Fibroblast of upper back skin (primary cell): ENCODE measurements at regions not wholly inside any gene's neighbourhood (a gene's known extent, or its start where the extent isn't known, plus 50 kb on each side); places are given as distances from the start of the nearest gene placed in this dataset.
"Not testable (repeated sequence)": the region's sequence is repeated elsewhere in the genome, so short reads cannot be mapped to it uniquely, and the experiment has no call there.

Experiments
- DNase-seq: peaks from one replicate; pipeline ENCODE4 v3.0.0-alpha.2; 2013

DNA sequence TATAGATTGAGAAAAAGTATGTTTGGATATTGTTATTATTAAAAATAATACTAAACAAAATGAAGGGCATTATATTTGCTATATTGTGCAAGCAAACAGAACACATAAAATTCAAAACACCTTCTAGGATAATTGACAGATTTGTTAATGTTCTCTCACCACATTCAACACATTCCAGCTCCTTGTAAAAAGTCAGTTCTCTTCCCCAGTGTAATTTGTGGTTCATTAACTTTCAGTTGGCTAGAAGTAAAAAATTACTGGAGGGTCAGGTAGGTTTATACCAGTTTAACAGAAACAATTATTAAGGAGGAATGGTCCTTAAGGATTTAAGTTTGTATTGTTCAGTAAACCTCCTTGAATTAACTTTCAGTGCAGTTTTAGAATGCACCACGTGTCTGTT lies 1235.3 kb upstream of the ADGRL2 start:
- DNase-seq = no peak

DNA sequence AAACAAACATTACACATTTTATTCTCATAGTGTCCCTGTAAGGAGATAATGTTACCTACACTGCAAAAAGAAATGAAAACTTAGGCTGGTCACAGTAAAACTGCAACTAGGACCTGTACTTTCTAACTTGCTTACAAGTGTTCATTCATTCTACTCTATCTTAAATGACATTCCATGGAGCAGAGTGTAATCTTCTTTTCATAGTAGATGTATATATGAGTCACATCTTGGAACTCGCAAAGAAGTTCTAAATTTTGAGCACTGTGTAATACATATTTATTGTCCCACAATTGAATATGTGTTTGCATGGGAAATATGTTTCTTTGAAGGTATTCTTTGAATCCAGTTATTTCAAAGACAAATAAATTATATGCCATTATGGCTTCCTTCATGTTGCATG lies 1258.5 kb upstream of the ADGRL2 start:
- DNase-seq = peak; percentile 54

DNA sequence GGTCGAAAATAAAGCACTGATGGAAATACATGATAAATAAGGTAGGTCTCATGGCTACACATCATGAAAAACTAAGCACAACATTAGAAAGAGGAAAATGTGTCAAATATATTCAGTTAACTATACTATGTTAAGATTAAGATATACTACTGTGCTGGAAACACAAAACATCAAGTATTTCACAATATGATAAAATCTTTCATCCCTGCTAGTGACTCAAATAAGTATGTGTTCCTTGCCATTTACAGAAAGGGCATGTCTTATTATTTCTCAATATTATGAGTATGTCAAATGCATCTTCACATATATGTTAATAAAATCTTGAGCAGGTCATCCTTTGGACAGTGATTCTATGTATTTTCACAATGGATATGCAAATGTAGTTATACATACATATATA lies 1260.1 kb upstream of the ADGRL2 start:
- DNase-seq = peak; percentile 3

DNA sequence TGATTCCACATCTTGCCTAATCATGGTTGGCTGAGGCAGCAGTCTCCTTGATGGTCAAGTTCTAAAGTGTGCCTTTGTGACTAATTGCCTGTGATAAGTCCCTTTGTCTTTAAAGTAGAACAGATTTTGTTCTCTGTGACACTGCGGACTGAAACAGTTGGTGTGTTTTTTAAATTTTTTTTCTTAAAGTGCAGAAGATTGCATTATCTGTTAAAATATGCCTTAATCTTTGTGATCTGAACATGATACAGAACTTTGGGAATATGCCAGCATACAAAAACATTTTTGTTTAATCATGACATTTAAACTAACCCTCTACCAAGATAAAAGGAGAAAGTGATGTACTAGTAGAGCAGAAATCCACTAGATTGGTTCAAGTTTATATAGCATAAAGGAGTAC lies 1260.6 kb upstream of the ADGRL2 start:
- DNase-seq = no peak

- DNase-seq = not testable (repeated sequence)
Observed at GRCh38 chr1:80539298-80539697, 1261.4 kb upstream of the ADGRL2 start.

DNA sequence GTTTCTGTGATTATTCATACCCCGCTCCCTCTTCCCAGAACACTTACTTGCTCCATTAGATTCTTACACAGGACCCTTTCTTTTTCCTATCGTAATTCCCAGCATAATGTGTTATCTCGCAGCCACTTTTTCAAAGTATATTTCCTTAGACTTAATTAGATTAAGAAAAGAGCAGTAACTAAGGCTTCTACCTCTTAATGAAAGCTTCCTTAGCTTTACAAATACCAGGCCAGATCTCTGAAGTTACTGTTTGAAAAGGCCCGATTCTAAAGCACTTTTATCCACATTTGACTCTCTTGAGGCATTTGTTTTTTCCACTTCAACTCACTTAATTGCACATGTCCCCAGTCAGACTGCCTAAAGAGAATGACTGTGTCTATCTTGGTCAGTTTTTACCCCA lies 1264.3 kb upstream of the ADGRL2 start:
- no peak for DNase-seq

- DNase-seq = no peak
Observed at GRCh38 chr1:80535466-80535865, 1265.3 kb upstream of the ADGRL2 start.

- DNase-seq = peak; percentile 35
Observed at GRCh38 chr1:80534606-80535360, 1266.0 kb upstream of the ADGRL2 start.

- no peak for DNase-seq
Observed at GRCh38 chr1:80533775-80534334, 1266.9 kb upstream of the ADGRL2 start.

DNA sequence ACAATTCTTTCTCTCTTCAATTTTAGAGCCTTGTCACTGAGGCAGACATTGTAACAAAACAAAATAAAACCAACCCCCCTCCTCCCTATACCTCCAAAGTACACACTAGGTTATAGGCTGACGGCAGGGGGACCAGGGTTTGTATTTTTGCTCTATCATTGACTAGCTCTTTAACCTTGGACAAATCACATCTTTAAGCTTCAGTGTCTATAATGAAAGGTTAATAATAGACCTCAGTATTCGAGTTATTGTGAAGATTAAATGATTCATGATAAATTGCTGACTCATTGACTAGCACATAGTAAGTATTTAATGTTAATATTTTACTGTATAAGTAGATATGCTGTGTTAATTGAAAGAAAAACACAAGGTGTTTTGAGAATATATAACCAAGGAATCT lies 1267.6 kb upstream of the ADGRL2 start:
- no peak for DNase-seq

DNA sequence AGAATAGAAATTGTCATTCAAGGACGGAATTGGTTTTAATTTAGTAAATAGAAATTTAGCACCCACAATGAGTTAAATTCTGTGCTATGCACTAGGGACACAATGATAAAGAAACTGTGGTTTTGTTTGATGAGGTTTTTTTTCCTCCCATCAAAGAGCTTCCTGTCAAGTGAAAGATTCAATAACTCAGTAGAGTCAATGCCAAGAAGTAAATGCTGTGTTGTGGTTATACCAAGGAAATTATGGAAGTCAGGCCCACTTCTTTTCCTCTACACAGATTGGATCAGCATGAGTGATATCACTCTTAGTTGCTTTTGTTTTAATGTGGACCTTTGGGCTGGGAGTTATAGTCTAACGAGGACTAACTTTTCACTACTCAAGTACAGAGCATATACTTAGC lies 1269.6 kb upstream of the ADGRL2 start:
- DNase-seq = peak; percentile 30

DNA sequence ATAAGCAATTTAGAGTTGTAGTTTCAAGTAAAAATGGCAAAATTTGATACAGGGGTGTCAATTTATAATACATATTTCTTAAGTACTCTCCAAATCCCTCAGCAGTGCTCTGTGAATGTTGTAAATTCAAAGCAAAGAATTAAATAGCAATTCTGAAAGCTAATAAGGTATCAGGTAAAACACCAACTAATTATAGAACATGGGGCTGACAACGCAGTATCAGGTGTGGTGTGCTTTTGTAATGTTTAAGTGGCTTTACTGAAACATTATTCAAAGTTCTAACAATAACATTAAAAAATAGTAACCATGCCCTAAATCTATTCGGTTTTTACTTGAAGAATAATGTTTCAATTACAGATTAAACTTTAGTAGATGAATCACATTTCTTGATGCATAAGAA lies 1271.2 kb upstream of the ADGRL2 start:
- no peak for DNase-seq

GRCh38 chr1:80523861-80524260 lies 1276.9 kb upstream of the ADGRL2 start:
- no peak for DNase-seq

DNA sequence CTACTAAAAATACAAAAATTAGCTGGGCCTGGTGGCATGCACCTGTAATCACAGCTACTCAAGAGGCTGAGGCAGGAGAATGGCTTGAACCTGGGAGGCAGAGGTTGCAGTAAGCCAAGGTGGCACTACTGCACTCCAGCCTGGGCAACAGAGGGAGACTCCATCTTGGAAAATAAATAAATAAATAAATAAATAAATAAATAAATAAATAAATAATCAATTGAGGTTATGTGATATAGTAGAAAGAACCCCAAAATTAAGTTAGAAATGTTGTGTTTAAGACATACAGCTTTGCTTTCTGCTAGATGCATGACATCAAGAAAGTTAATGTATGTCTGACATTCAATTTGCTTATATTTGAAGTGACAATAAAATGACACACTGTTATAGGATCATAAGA lies 1277.7 kb upstream of the ADGRL2 start:
- not testable (repeated sequence) for DNase-seq

- DNase-seq = no peak
Observed at GRCh38 chr1:80520949-80521348, 1279.8 kb upstream of the ADGRL2 start.

GRCh38 chr1:80517062-80517461 lies 1283.7 kb upstream of the ADGRL2 start:
- no peak for DNase-seq

DNA sequence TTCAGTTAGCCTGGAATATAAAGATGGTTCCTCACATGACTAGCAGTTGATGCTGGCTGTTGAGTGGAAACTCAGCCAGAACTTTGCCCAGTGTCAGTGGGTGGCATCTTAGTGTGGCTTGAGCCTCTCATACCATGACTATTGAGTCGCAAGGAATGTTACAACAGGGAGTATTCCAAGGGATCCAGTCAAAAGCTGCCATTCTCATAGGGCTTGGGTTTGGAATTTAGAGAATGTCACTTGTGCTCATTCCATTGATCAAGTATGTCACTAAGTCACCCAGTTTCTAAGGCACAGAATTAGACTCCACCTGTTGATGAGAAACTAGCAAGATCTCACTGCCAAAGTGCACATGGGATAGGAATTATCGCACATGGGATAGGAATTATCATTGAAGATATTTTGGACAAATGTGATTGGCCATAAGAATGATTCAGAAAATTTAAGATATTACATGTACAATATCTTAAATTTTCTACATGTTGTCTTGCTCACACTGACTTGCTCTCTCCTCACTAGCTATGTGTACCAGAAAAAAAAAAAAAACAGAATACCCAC lies 1290.7 kb upstream of the ADGRL2 start:
- no peak for DNase-seq

DNA sequence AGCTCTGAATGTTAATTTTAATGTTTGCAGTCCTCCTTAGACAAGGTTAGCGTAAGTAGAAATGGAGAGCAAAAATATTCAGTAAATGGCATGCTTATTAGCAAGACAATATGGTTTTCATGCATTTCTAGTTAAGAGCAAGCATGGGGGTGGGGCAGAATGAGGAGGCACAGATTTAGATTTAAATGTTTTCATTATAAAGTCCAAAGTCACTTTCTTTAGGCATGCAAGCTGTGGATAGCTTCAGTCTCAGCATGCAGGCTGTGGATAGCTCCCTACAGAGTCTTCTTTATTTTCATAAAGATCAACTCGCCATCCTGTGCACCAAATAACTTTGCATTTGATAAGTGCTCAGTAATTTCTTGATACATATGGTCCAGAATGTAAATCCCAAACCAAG lies 1294.5 kb upstream of the ADGRL2 start:
- DNase-seq = no peak

- no peak for DNase-seq
Observed at GRCh38 chr1:80498673-80499072, 1302.1 kb upstream of the ADGRL2 start.

- DNase-seq = no peak
Observed at GRCh38 chr1:80495806-80496205, 1304.9 kb upstream of the ADGRL2 start.

DNA sequence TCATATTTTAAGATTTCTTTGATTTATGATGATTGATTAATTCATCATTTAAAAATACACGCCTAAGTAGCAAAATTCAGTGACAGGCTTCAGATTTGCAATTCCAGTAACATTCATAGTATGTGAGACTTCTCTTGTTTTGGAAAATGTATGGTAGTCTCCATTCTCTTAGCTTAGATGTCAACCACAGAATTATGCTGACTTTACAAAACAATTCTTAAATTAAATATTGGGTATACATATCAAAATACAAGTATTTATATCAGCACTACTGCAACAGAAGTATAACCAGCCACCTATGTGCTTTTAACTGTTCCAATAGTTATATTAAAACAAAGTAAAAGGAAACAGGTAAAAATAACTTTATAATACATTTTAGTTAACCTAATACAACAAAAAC lies 1328.6 kb upstream of the ADGRL2 start:
- DNase-seq = no peak

GRCh38 chr1:80468356-80468755 lies 1332.4 kb upstream of the ADGRL2 start:
- no peak for DNase-seq

DNA sequence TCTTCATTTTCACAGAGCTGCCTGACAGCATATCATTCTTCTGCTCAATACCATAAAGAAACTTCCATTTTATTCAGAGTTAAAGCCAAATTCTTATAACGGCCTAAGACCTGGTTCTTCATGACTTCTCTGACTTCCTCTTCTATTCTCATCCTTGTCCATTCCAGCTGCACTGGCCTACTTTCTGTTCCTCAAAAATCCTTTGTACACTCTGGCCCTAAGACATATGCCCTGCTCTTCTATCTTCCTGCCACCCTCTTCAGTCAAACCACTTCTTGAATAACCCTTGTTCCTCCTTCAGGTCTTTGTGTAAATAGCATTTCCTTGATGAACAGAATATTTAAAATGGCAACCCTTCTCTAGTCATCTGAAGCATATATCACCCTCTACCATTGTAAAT lies 1338.7 kb upstream of the ADGRL2 start:
- no peak for DNase-seq

DNA sequence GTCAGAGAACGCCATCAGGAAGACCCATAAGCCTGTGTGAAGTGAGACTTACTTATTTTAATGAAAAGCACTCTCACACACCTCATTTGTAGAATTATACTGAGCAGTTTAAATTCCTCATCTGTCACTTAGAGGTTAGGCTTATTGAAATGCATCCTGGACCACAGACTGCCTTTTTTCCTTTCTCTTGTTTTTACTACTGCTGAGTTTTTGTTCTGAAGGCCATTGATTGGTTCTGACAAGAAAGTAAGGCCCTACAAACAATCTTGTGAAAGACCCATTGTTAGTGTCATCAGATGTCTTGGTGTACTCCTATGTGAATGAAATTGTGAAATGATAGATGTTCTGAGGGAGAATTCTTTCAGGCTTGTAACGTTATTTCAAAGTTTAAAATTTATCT lies 1343.3 kb upstream of the ADGRL2 start:
- DNase-seq = peak; percentile 5

DNA sequence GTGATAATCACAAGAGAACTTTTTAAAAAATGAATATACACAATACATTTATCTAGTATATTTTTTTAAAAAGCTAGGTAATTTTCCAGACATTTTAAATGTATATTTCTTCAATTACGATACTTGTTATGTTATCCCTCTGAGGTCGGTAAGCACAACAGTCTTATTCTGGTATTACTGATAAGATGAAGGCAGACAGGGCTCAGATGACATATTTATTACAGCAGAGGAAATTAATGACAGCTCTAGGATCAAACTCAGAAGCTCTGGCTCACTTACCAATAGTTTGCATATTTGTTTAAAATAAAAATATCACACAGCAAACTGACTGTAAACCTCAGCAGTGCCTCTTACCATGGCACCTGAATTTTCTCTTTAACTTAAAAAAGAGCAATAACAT lies 1347.0 kb upstream of the ADGRL2 start:
- DNase-seq = no peak
